ENCODE measurements at regions not wholly inside any gene's neighbourhood (a gene's known extent, or its start where the extent isn't known, plus 50 kb on each side); places are given as distances from the start of the nearest gene placed in this dataset.

DNA sequence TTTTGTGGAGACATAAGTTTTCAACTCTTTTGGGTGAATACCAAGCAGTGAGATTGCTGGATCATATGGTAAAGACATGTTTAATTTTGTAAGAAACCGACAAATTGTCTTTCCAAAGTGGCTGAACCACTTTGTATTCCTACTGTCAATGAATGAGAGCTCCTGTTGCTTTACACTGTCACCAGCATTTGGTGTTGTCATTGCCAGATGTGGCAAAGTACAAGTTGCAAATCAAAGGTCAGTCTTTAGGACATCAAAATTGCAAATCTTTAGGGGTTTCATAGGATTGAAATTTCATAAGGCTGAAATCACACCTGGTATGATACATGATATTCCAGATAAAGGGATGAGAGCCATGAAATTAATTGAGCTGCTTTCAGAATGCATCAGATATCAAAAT is 67.7 kb upstream of the ELOVL6 start:
- Histone ChIP-seq H3K9ac (ENCODE audit: low read depth in 1 of 2, low read length in 2 of 2) (no peak overlapping the region), H3K36me3 (ENCODE audit: control insufficient read depth in 2 of 2, insufficient read depth in 2 of 2, low read length in 2 of 2) (no peaks in the 10 kb centered on the region), H3K4me3 (ENCODE audit: low read length in 2 of 2) (no peak overlapping the region), H3K4me1 (ENCODE audit: control insufficient read depth in 2 of 2, insufficient read depth in 2 of 2, low read length in 2 of 2) (no peaks in the 10 kb centered on the region), H3K27ac (ENCODE audit: low read depth in 2 of 2, low read length in 2 of 2) (no peak overlapping the region), H3K9me3 (ENCODE audit: control insufficient read depth in 2 of 2, low read length in 2 of 2) (no peaks in the 10 kb centered on the region), H3K27me3 (ENCODE audit: control insufficient read depth in 2 of 2, insufficient read depth in 2 of 2, low read length in 2 of 2) (no peaks in the 10 kb centered on the region)

DNA sequence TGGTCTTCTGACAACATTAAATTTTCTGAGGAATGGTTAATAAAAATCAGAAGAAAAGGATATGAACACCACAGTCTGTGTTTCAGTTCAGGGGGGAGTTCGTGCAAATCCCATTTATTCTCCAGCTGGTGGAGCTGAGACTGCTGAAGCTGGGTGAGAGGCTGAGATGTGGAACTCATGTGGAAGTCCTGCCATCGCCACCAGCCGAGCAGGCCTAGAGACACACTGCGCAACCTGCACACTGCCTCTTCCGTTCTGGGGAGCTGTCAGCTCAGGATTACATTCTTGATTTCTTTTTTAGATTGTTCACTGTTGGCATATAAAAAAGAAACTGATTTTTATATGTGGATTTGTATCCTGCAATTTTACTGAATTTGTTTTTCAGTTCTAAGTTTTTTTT is 66.6 kb upstream of the ELOVL6 start:
- no peaks in the 10 kb centered on the region for H3K9me3 ChIP-seq (ENCODE audit: control insufficient read depth in 2 of 2, low read length in 2 of 2)
- no peaks in the 10 kb centered on the region for H3K4me1 ChIP-seq (ENCODE audit: control insufficient read depth in 2 of 2, insufficient read depth in 2 of 2, low read length in 2 of 2)
- H3K36me3 ChIP-seq (ENCODE audit: control insufficient read depth in 2 of 2, insufficient read depth in 2 of 2, low read length in 2 of 2) = no peaks in the 10 kb centered on the region
- no peak overlapping the region for H3K27ac ChIP-seq (ENCODE audit: low read depth in 2 of 2, low read length in 2 of 2)
- H3K9ac ChIP-seq (ENCODE audit: low read depth in 1 of 2, low read length in 2 of 2) = no peak overlapping the region
- H3K27me3 ChIP-seq (ENCODE audit: control insufficient read depth in 2 of 2, insufficient read depth in 2 of 2, low read length in 2 of 2) = no peaks in the 10 kb centered on the region
- H3K4me3 ChIP-seq (ENCODE audit: low read length in 2 of 2) = no peak overlapping the region

- no peaks in the 10 kb centered on the region for H3K4me1 ChIP-seq (ENCODE audit: control insufficient read depth in 2 of 2, insufficient read depth in 2 of 2, low read length in 2 of 2)
- H3K36me3 ChIP-seq (ENCODE audit: control insufficient read depth in 2 of 2, insufficient read depth in 2 of 2, low read length in 2 of 2) = no peaks in the 10 kb centered on the region
- H3K9me3 ChIP-seq (ENCODE audit: control insufficient read depth in 2 of 2, low read length in 2 of 2) = no peaks in the 10 kb centered on the region
- no peak overlapping the region for H3K27ac ChIP-seq (ENCODE audit: low read depth in 2 of 2, low read length in 2 of 2)
- no peak overlapping the region for H3K4me3 ChIP-seq (ENCODE audit: low read length in 2 of 2)
- no peak overlapping the region for H3K9ac ChIP-seq (ENCODE audit: low read depth in 1 of 2, low read length in 2 of 2)
- H3K27me3 ChIP-seq (ENCODE audit: control insufficient read depth in 2 of 2, insufficient read depth in 2 of 2, low read length in 2 of 2) = no peaks in the 10 kb centered on the region
Measured at GRCh38 chr4:110260299-110260698, 61.9 kb upstream of the ELOVL6 start.

DNA sequence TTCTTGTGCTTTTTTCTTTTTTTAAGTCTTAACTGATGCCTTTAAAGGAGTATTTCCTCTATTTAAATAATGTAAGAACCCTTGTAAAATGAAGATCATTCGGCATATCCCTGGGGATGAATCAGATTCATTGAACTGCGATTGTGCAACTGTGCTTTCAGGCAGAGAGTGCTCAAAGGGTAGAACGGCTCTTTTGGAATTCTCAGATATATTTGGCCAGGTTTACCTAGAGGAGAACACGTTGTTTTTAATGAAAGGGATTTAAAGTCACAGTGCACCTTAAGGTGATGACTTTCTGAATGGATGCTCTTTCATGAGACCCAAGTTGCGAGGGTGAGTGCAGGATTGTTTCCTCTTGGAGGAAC is 51.6 kb upstream of the ELOVL6 start:
- Histone ChIP-seq H3K4me1 (ENCODE audit: control insufficient read depth in 2 of 2, insufficient read depth in 2 of 2, low read length in 2 of 2) (no peaks in the 10 kb centered on the region), H3K4me3 (ENCODE audit: low read length in 2 of 2) (no peak overlapping the region), H3K27ac (ENCODE audit: low read depth in 2 of 2, low read length in 2 of 2) (no peak overlapping the region), H3K9ac (ENCODE audit: low read depth in 1 of 2, low read length in 2 of 2) (no peak overlapping the region), H3K27me3 (ENCODE audit: control insufficient read depth in 2 of 2, insufficient read depth in 2 of 2, low read length in 2 of 2) (no peaks in the 10 kb centered on the region), H3K36me3 (ENCODE audit: control insufficient read depth in 2 of 2, insufficient read depth in 2 of 2, low read length in 2 of 2) (no peaks in the 10 kb centered on the region), H3K9me3 (ENCODE audit: control insufficient read depth in 2 of 2, low read length in 2 of 2) (no peaks in the 10 kb centered on the region)

GRCh38 chr4:110248831-110249253 is 50.4 kb upstream of the ELOVL6 start:
- Histone ChIP-seq H3K4me1 (ENCODE audit: control insufficient read depth in 2 of 2, insufficient read depth in 2 of 2, low read length in 2 of 2) (no peaks in the 10 kb centered on the region), H3K27ac (ENCODE audit: low read depth in 2 of 2, low read length in 2 of 2) (no peak overlapping the region)

More at GRCh38 chr4:110248831-110249253, 50.4 kb upstream of the ELOVL6 start:
- Histone ChIP-seq H3K36me3 (ENCODE audit: control insufficient read depth in 2 of 2, insufficient read depth in 2 of 2, low read length in 2 of 2) (no peaks in the 10 kb centered on the region), H3K27me3 (ENCODE audit: control insufficient read depth in 2 of 2, insufficient read depth in 2 of 2, low read length in 2 of 2) (no peaks in the 10 kb centered on the region), H3K9me3 (ENCODE audit: control insufficient read depth in 2 of 2, low read length in 2 of 2) (no peaks in the 10 kb centered on the region), H3K9ac (ENCODE audit: low read depth in 1 of 2, low read length in 2 of 2) (no peak overlapping the region), H3K4me3 (ENCODE audit: low read length in 2 of 2) (no peak overlapping the region)

Measured in mucosa of rectum (tissue), 2 donors.